Activated CD8-positive, alpha-beta T cell treated with anti-CD3 and anti-CD28 coated beads, Interleukin-2, amount 10 ng/mL, durations not matched to agents 7 days and 5 days (primary cell): ENCODE measurements at regions not wholly inside any gene's neighbourhood (a gene's known extent, or its start where the extent isn't known, plus 50 kb on each side); places are given as distances from the start of the nearest gene placed in this dataset.

Experiments
- ATAC-seq: fragments of 150-1000 bp; cut with Tn5 transposase; one replicate; pipeline ENCODE4 v1.10.0; 2021; ENCODE audit warnings: moderate library complexity
- CTCF ChIA-PET: fragments of 350-600 bp; sonication (Branson Sonifier 250); formaldehyde crosslinking; loops from one replicate; lab custom pipeline; 2021; ENCODE audit warnings: antibody characterized with exemption; lab: Charles Lee
- POLR2A ChIA-PET: fragments of 350-600 bp; sonication (Branson Sonifier 250); formaldehyde crosslinking; loops from one replicate; lab custom pipeline; 2021; ENCODE audit warnings: antibody characterized with exemption; lab: Charles Lee
- DNase-seq: peaks from one replicate; pipeline ENCODE4 v3.0.0-alpha.2; 2020
- H3K27ac Mint-ChIP-seq: one replicate; pipeline ENCODE4 v1.8.0; 2021; ENCODE audit warnings: mild to moderate bottlenecking, mixed read lengths
- H3K27me3 Mint-ChIP-seq: one replicate; pipeline ENCODE4 v1.8.0; 2021; ENCODE audit warnings: low read depth, mixed read lengths
- H3K36me3 Mint-ChIP-seq: one replicate; pipeline ENCODE4 v1.8.0; 2021; ENCODE audit warnings: low read depth, mixed read lengths
- H3K4me1 Mint-ChIP-seq: one replicate; pipeline ENCODE4 v1.8.0; 2021; ENCODE audit warnings: low read depth, mixed read lengths
- H3K4me3 Mint-ChIP-seq: one replicate; pipeline ENCODE4 v1.8.0; 2021; ENCODE audit warnings: mild to moderate bottlenecking, mixed read lengths
- H3K9me3 Mint-ChIP-seq: one replicate; pipeline ENCODE4 v1.8.0; 2022; ENCODE audit warnings: mixed read lengths; ENCODE audit not compliant: insufficient read depth

GRCh38 chr4:170248029-170248428, 158.3 kb upstream of the AADAT start:
- Mint-ChIP-seq H3K36me3 (no peaks in the 10 kb centered on the region), H3K4me3 (no peak overlapping the region), H3K4me1 (no peaks in the 10 kb centered on the region), H3K27ac (no peak overlapping the region), H3K9me3 (no peaks in the 10 kb centered on the region), H3K27me3 (no peaks in the 10 kb centered on the region)
- DNase-seq (no peak), ATAC-seq (no peak)
- ChIA-PET POLR2A (no interaction called here), CTCF (interaction anchor here (1.8 kb wide), 1 partner anchor 11 kb away, joined by 6 read pairs; no protein-coding TSS in a partner anchor)

- ATAC-seq, result no peak
- CTCF ChIA-PET, result interaction anchor here (1.8 kb wide), 1 partner anchor 11 kb away, joined by 6 read pairs; no protein-coding TSS in a partner anchor
Observed at GRCh38 chr4:170247596-170247995, 157.8 kb upstream of the AADAT start.

GRCh38 chr4:170243662-170244288, 154.0 kb upstream of the AADAT start:
- H3K36me3 Mint-ChIP-seq, result no peaks in the 10 kb centered on the region
- ChIA-PET POLR2A (no interaction called here), CTCF (interaction anchor here (2.3 kb wide), 1 partner anchor 16 kb away, joined by 9 read pairs; no protein-coding TSS in a partner anchor)
- H3K27ac Mint-ChIP-seq, result no peak overlapping the region
- no peaks in the 10 kb centered on the region for H3K4me1 Mint-ChIP-seq
- no peaks in the 10 kb centered on the region for H3K9me3 Mint-ChIP-seq
- no peak for DNase-seq
- no peak overlapping the region for H3K4me3 Mint-ChIP-seq
- no peaks in the 10 kb centered on the region for H3K27me3 Mint-ChIP-seq
- ATAC-seq, result no peak

More at GRCh38 chr4:170247596-170247995, 157.8 kb upstream of the AADAT start:
- Mint-ChIP-seq H3K27ac (no peak overlapping the region), H3K27me3 (no peaks in the 10 kb centered on the region), H3K4me3 (no peak overlapping the region), H3K4me1 (no peaks in the 10 kb centered on the region), H3K9me3 (no peaks in the 10 kb centered on the region), H3K36me3 (no peaks in the 10 kb centered on the region)
- POLR2A ChIA-PET, result no interaction called here
- DNase-seq, result no peak

GRCh38 chr4:170242471-170242870, 152.7 kb upstream of the AADAT start:
- POLR2A ChIA-PET, result no interaction called here
- Mint-ChIP-seq H3K27ac (no peak overlapping the region), H3K9me3 (no peaks in the 10 kb centered on the region), H3K27me3 (no peaks in the 10 kb centered on the region), H3K4me1 (no peaks in the 10 kb centered on the region), H3K4me3 (no peak overlapping the region), H3K36me3 (no peaks in the 10 kb centered on the region)
- ATAC-seq, result no peak
- DNase-seq, result no peak
- CTCF ChIA-PET, result no interaction called here

- Mint-ChIP-seq H3K36me3 (no peaks in the 10 kb centered on the region), H3K27me3 (no peaks in the 10 kb centered on the region), H3K4me3 (no peak overlapping the region), H3K27ac (no peak overlapping the region), H3K9me3 (no peaks in the 10 kb centered on the region), H3K4me1 (no peaks in the 10 kb centered on the region)
- ATAC-seq, result no peak
- no peak for DNase-seq
- ChIA-PET CTCF (no interaction called here), POLR2A (no interaction called here)
Observed at GRCh38 chr4:170234800-170235199, 145.0 kb upstream of the AADAT start.

GRCh38 chr4:170231377-170231776, 141.6 kb upstream of the AADAT start:
- POLR2A ChIA-PET, result no interaction called here
- H3K9me3 Mint-ChIP-seq, result no peaks in the 10 kb centered on the region
- CTCF ChIA-PET, result interaction anchor here (1.5 kb wide), 1 partner anchor 29 kb away, joined by 4 read pairs; no protein-coding TSS in a partner anchor
- no peak overlapping the region for H3K27ac Mint-ChIP-seq
- no peaks in the 10 kb centered on the region for H3K27me3 Mint-ChIP-seq
- no peaks in the 10 kb centered on the region for H3K4me1 Mint-ChIP-seq
- ATAC-seq (no peak), DNase-seq (no peak)
- H3K4me3 Mint-ChIP-seq, result no peak overlapping the region
- no peaks in the 10 kb centered on the region for H3K36me3 Mint-ChIP-seq

GRCh38 chr4:170230242-170230641, 140.5 kb upstream of the AADAT start:
- Mint-ChIP-seq H3K4me3 (no peak overlapping the region), H3K27me3 (no peaks in the 10 kb centered on the region), H3K9me3 (no peaks in the 10 kb centered on the region), H3K36me3 (no peaks in the 10 kb centered on the region), H3K4me1 (no peaks in the 10 kb centered on the region), H3K27ac (no peak overlapping the region)
- ATAC-seq, result no peak
- POLR2A ChIA-PET, result no interaction called here
- CTCF ChIA-PET, result interaction anchor here (1.5 kb wide), 1 partner anchor 30 kb away, joined by 4 read pairs; no protein-coding TSS in a partner anchor
- DNase-seq, result no peak

- Mint-ChIP-seq H3K36me3 (no peaks in the 10 kb centered on the region), H3K4me1 (no peaks in the 10 kb centered on the region), H3K27ac (no peak overlapping the region), H3K9me3 (no peaks in the 10 kb centered on the region), H3K27me3 (no peaks in the 10 kb centered on the region), H3K4me3 (no peak overlapping the region)
- POLR2A ChIA-PET, result no interaction called here
- ATAC-seq (no peak), DNase-seq (no peak)
- CTCF ChIA-PET, result no interaction called here
Observed at GRCh38 chr4:170229006-170229405, 139.2 kb upstream of the AADAT start.

- CTCF ChIA-PET, result no interaction called here
- no peak for ATAC-seq
- Mint-ChIP-seq H3K4me1 (no peaks in the 10 kb centered on the region), H3K36me3 (no peaks in the 10 kb centered on the region), H3K27ac (no peak overlapping the region), H3K9me3 (no peaks in the 10 kb centered on the region), H3K4me3 (no peak overlapping the region), H3K27me3 (no peaks in the 10 kb centered on the region)
- DNase-seq, result no peak
- POLR2A ChIA-PET, result no interaction called here
Observed at GRCh38 chr4:170227928-170228327, 138.2 kb upstream of the AADAT start.

GRCh38 chr4:170226288-170226687, 136.5 kb upstream of the AADAT start:
- CTCF ChIA-PET, result no interaction called here
- H3K4me1 Mint-ChIP-seq, result no peaks in the 10 kb centered on the region
- H3K27ac Mint-ChIP-seq, result no peak overlapping the region

GRCh38 chr4:170214731-170215130, 125.0 kb upstream of the AADAT start:
- H3K27ac Mint-ChIP-seq, result no peak overlapping the region
- H3K9me3 Mint-ChIP-seq, result peaks cover 18% of the 10 kb centered on the region
- no peaks in the 10 kb centered on the region for H3K36me3 Mint-ChIP-seq
- ChIA-PET CTCF (no interaction called here), POLR2A (no interaction called here)
- ATAC-seq, result no peak
- no peaks in the 10 kb centered on the region for H3K27me3 Mint-ChIP-seq
- no peaks in the 10 kb centered on the region for H3K4me1 Mint-ChIP-seq
- DNase-seq, result no peak
- H3K4me3 Mint-ChIP-seq, result no peak overlapping the region

More at GRCh38 chr4:170226288-170226687, 136.5 kb upstream of the AADAT start:
- Mint-ChIP-seq H3K27me3 (no peaks in the 10 kb centered on the region), H3K9me3 (no peaks in the 10 kb centered on the region), H3K4me3 (no peak overlapping the region), H3K36me3 (no peaks in the 10 kb centered on the region)
- DNase-seq (no peak), ATAC-seq (no peak)
- POLR2A ChIA-PET, result no interaction called here

GRCh38 chr4:170214101-170214500, 124.3 kb upstream of the AADAT start:
- H3K27me3 Mint-ChIP-seq, result no peaks in the 10 kb centered on the region
- ChIA-PET CTCF (no interaction called here), POLR2A (no interaction called here)
- no peak overlapping the region for H3K4me3 Mint-ChIP-seq
- no peak overlapping the region for H3K27ac Mint-ChIP-seq
- H3K36me3 Mint-ChIP-seq, result no peaks in the 10 kb centered on the region
- H3K9me3 Mint-ChIP-seq, result peaks cover 16% of the 10 kb centered on the region
- no peaks in the 10 kb centered on the region for H3K4me1 Mint-ChIP-seq
- DNase-seq (no peak), ATAC-seq (no peak)
